Upper lobe of left lung (tissue), 6 donors: ENCODE measurements at regions not wholly inside any gene's neighbourhood (a gene's known extent, or its start where the extent isn't known, plus 50 kb on each side); places are given as distances from the start of the nearest gene placed in this dataset.
A peak's percentile ranks its signal among the peaks of the same experiment; 100 is the strongest.

Experiments
- ATAC-seq, 2 donors: fragments of 200-7000 bp; cut with Tn5 transposase; one replicate each; pipeline ENCODE4 v1.9.1; 2022; ENCODE audit warnings: mild to moderate bottlenecking in 2 of 2, moderate library complexity in 2 of 2; ENCODE audit not compliant: low FRiP score in 2 of 2
- DNase-seq, 2 donors: peaks; one replicate each; pipeline ENCODE4 v3.0.0-alpha.2; 2019 to 2020
- H3K27ac ChIP-seq, 4 donors: fragments of 200-600 bp; sonication (generic); one replicate each; pipeline ENCODE4 v1.5.1; 2016 to 2019
- H3K27me3 ChIP-seq, 4 donors: fragments of 200-600 bp; sonication (generic); one replicate each; pipeline ENCODE4 v1.5.1; 2017 to 2019
- H3K36me3 ChIP-seq, 4 donors: fragments of 200-600 bp; sonication (generic); one replicate each; pipeline ENCODE4 v1.5.1; 2016 to 2019
- H3K4me1 ChIP-seq, 4 donors: fragments of 200-600 bp; sonication (generic); one replicate each; pipeline ENCODE4 v1.5.1; 2018 to 2019
- H3K4me3 ChIP-seq, 4 donors: fragments of 200-600 bp; sonication (generic); one replicate each; pipeline ENCODE4 v1.5.1; 2017 to 2019; ENCODE audit warnings: mild to moderate bottlenecking in 2 of 4, moderate library complexity in 1 of 4
- H3K9me3 ChIP-seq, 4 donors: fragments of 200-600 bp; sonication (generic); one replicate each; pipeline ENCODE4 v1.5.1; 2018 to 2019
- CTCF ChIP-seq, 6 experiments: fragments of 450-650 bp in 4 of 6; fragments of 200-600 bp in 2 of 6; sonication (generic) in 2 of 6; IDR thresholded peaks; one replicate each; pipeline ENCODE4 v1.5.1; 2016 to 2019; ENCODE audit warnings: antibody characterized with exemption in 6 of 6
- EP300 ChIP-seq, 4 donors: sonication (generic); formaldehyde crosslinking; IDR thresholded peaks; one replicate each; pipeline ENCODE4 v1.5.1; 2017; ENCODE audit warnings: antibody characterized with exemption in 4 of 4, control low read depth in 2 of 4
- POLR2A ChIP-seq, 4 donors: fragments of 450-650 bp; IDR thresholded peaks; one replicate each; pipeline ENCODE4 v1.5.1; 2016 to 2017; ENCODE audit warnings: antibody characterized with exemption in 4 of 4, mild to moderate bottlenecking in 2 of 4
- POLR2AphosphoS5 ChIP-seq, 2 donors: sonication (generic); formaldehyde crosslinking; IDR thresholded peaks; one replicate each; pipeline ENCODE4 v1.5.1; 2017; ENCODE audit warnings: antibody characterized with exemption in 2 of 2
- WGBS, 2 donors: methylation state at CpG; one replicate each; pipeline ENCODE4 v1.1.5; 2017 to 2018; 5-methylcytosine and 5-hydroxymethylcytosine counted together
- donor health status: DM: no; HTN: no; CAD: no; lungs with moderate emphysema.
- donor health status: DM: no; HTN: yes; CAD: no; lungs with severe emphysema.

GRCh38 chr20:22716821-22717351 lies 132.5 kb upstream of the FOXA2 start:
- Histone ChIP-seq H3K36me3 (no peaks in the 10 kb centered on the region), H3K9me3 (no peaks in the 10 kb centered on the region), H3K4me3 (no peak overlapping the region), H3K4me1 (peaks cover 22 to 33% (median 27%) of the 10 kb centered on the region in 4 donors), H3K27me3 (no peaks in the 10 kb centered on the region), H3K27ac (peak overlapping the region; percentile 40 to 77 (median 65))
- TF ChIP-seq POLR2A (IDR thresholded peaks at IDR 0.05) = no peak
- no peak for TF ChIP-seq POLR2AphosphoS5 (IDR thresholded peaks at IDR 0.05)
- no peak for TF ChIP-seq EP300 (IDR thresholded peaks at IDR 0.05)
- no peak for TF ChIP-seq CTCF (IDR thresholded peaks at IDR 0.05)
- peak in 1 of 2 donors; percentile 72 for DNase-seq
- 6 to 8% methylated on average over 5 of the region's 5 CpGs for WGBS, 2 donors
- ATAC-seq = peak; percentile 62 to 81

GRCh38 chr20:22717466-22717865 lies 133.1 kb upstream of the FOXA2 start:
- peaks cover 22 to 33% (median 27%) of the 10 kb centered on the region in 4 donors for H3K4me1 ChIP-seq
- peak in 1 of 2 donors; percentile 56 for DNase-seq
- ATAC-seq = peak; percentile 90 to 91
- WGBS, 2 donors = 38 to 50% methylated on average over 4 of the region's 4 CpGs
- no peaks in the 10 kb centered on the region for H3K36me3 ChIP-seq
- H3K4me3 ChIP-seq = no peak overlapping the region
- H3K27ac ChIP-seq = peak overlapping the region; percentile 28 to 77 (median 65)
- TF ChIP-seq POLR2AphosphoS5 (IDR thresholded peaks at IDR 0.05) (peak in 1 of 2 donors; percentile 50), CTCF (IDR thresholded peaks at IDR 0.05) (no peak), EP300 (IDR thresholded peaks at IDR 0.05) (peak in 2 of 4 donors; percentile 46 to 65)
- H3K27me3 ChIP-seq = no peaks in the 10 kb centered on the region
- no peaks in the 10 kb centered on the region for H3K9me3 ChIP-seq

- H3K27ac ChIP-seq = peak overlapping the region in 2 of 4 donors; percentile 67 to 77
Observed at GRCh38 chr20:22719167-22719591, 134.8 kb upstream of the FOXA2 start.

GRCh38 chr20:22720206-22720605 lies 135.8 kb upstream of the FOXA2 start:
- Histone ChIP-seq H3K36me3 (no peaks in the 10 kb centered on the region), H3K9me3 (no peaks in the 10 kb centered on the region), H3K4me1 (peaks cover 27 to 41% (median 33%) of the 10 kb centered on the region in 4 donors), H3K27me3 (no peaks in the 10 kb centered on the region), H3K27ac (peak overlapping the region in 1 of 4 donors; percentile 19), H3K4me3 (no peak overlapping the region)
- DNase-seq (no peak), ATAC-seq (no peak)
- no peak for TF ChIP-seq CTCF (IDR thresholded peaks at IDR 0.05)
- no peak for TF ChIP-seq POLR2AphosphoS5 (IDR thresholded peaks at IDR 0.05)
- no peak for TF ChIP-seq EP300 (IDR thresholded peaks at IDR 0.05)
- TF ChIP-seq POLR2A (IDR thresholded peaks at IDR 0.05) = no peak
- WGBS, 2 donors = 93% methylated on average over 2 of the region's 2 CpGs

More at GRCh38 chr20:22719167-22719591, 134.8 kb upstream of the FOXA2 start:
- Histone ChIP-seq H3K4me1 (peaks cover 27 to 41% (median 33%) of the 10 kb centered on the region in 4 donors), H3K27me3 (no peaks in the 10 kb centered on the region), H3K36me3 (no peaks in the 10 kb centered on the region), H3K9me3 (no peaks in the 10 kb centered on the region), H3K4me3 (no peak overlapping the region)
- no peak for DNase-seq
- WGBS, 2 donors = 19 to 34% methylated on average over 7 of the region's 7 CpGs
- TF ChIP-seq POLR2AphosphoS5 (IDR thresholded peaks at IDR 0.05) (peak in 1 of 2 donors; percentile 35), EP300 (IDR thresholded peaks at IDR 0.05) (no peak)
- peak in 1 of 2 donors; percentile 21 for ATAC-seq

- TF ChIP-seq POLR2AphosphoS5 (IDR thresholded peaks at IDR 0.05) = peak in 1 of 2 donors; percentile 61
- TF ChIP-seq POLR2A (IDR thresholded peaks at IDR 0.05) = no peak
- no peak for TF ChIP-seq EP300 (IDR thresholded peaks at IDR 0.05)
- no peak for TF ChIP-seq CTCF (IDR thresholded peaks at IDR 0.05)
- H3K27me3 ChIP-seq = no peaks in the 10 kb centered on the region
- H3K36me3 ChIP-seq = no peaks in the 10 kb centered on the region
- peaks cover 16 to 22% (median 17%) of the 10 kb centered on the region in 4 donors for H3K4me1 ChIP-seq
- peak overlapping the region in 1 of 4 donors; percentile 1 for H3K27ac ChIP-seq
- WGBS, 2 donors = 33% methylated on average over 1 of the region's 1 CpG; no CpG with 5 or more reads in 1 of the 2 donors
- H3K9me3 ChIP-seq = no peaks in the 10 kb centered on the region
- no peak overlapping the region for H3K4me3 ChIP-seq
- peak in 1 of 2 donors; percentile 25 for ATAC-seq
- no peak for DNase-seq
Observed at GRCh38 chr20:22722811-22723210, 138.4 kb upstream of the FOXA2 start.
